ENCODE measurements at regions not wholly inside any gene's neighbourhood (a gene's known extent, or its start where the extent isn't known, plus 50 kb on each side); places are given as distances from the start of the nearest gene placed in this dataset.

- DNase-seq = no peak
Observed at GRCh38 chr1:238258510-238258909, 367.8 kb upstream of the ZP4 start.

DNA sequence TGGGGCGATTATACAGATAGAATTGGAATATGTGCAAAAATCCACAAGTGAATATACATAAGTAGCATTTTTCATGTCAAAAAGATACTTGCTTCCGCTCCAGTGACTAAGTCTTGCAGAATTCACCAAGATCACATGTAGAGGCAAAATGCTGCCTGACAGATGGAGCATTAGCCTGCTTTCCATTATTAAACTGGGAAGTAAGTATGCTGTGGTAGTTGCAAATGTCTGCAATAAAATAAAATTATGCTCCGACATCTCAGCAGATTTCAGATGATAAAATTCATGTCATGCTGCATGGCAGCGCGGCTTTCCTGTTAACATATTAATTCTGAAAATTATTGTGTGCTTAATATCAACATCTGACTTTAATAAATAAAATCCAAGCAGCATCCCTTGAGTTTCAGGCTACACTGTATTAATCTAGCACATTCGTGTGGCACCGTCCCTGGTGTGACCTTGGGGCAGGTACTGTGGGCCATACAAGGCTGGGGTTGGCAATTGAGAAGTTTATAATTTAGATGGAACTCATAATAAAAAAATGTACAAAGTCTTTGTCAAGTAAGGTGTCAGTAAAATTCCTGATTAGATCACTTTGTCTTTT is 366.4 kb upstream of the ZP4 start:
- no peak for DNase-seq

DNA sequence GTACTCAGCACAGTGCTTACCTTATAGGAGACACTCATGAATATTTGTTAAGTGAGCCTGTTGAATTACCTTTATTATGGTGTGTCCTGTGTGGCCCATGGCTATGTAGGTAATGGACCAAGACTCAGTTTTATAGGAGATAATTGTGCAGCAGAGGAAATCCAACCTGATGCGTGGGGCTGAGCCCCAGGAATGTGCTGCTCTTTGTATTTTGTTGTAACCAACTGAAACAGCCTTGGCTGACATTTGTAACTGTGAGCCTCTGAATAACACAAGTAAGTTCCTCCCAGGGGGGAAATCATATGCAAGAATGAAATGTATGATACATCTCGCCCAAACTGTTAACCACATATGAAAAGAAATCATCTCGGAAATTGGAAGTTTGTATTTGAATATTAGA is 364.2 kb upstream of the ZP4 start:
- no peak for DNase-seq

- no peak for DNase-seq
Observed at GRCh38 chr1:238252033-238252802, 361.5 kb upstream of the ZP4 start.

DNA sequence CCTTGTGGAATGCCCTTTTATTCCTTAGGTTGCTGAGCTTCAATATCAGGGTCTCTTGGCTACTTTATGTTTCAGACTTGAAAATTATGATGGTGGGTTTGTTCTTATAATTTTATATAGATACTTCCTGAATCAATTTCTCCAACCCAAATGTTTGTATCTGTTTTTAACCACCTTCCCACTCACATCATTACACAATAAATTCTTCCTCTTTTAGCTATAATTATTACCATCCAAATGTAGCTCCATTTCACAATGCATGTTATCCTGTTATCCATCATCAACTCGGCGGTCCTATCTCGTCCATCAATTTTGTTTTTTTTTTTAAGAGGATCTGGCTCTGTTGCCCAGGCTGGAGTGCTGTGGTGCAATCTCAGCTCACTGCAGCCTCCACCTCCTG is 357.6 kb upstream of the ZP4 start:
- DNase-seq = no peak

GRCh38 chr1:238242181-238242580 is 351.5 kb upstream of the ZP4 start:
- DNase-seq = no peak

GRCh38 chr1:238241607-238242006 is 350.9 kb upstream of the ZP4 start:
- DNase-seq = no peak

DNA sequence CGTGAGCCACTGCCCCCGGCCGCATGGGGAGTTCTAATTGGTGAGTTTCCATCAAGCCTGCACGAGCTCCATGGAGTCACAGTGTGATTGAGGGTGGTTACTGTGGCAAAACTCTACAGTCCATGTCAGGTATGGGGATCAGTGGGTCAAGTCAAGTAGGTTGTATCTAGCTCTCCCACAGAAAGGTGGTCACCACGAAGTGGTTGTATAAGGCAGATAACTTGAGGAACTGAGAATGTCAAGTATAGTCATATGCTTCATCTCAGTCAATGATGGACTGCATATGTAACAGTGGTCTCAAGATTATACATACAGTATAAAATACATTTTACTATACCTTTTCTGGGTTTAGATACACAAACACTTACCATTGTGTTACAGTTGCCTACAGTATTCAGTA is 348.6 kb upstream of the ZP4 start:
- DNase-seq = no peak

DNA sequence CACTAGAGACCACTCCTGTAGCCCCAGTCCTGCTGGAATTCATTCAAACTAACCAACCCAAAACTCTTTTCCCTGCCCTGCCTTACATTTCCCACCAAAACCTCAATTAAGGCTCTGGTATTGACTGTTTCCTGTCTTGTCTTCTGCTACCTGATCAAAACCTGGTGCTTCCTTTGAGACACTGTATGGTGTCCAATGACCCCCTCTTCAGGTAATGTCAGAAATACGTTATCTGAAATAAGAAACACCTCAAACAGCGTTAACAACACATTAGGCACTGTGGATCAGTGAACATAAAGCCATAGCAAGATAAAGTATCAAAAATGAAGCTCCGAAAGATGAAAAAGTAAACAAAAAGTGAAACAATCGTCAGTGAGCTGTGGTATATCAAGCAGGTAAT is 343.2 kb upstream of the ZP4 start:
- no peak for DNase-seq

DNA sequence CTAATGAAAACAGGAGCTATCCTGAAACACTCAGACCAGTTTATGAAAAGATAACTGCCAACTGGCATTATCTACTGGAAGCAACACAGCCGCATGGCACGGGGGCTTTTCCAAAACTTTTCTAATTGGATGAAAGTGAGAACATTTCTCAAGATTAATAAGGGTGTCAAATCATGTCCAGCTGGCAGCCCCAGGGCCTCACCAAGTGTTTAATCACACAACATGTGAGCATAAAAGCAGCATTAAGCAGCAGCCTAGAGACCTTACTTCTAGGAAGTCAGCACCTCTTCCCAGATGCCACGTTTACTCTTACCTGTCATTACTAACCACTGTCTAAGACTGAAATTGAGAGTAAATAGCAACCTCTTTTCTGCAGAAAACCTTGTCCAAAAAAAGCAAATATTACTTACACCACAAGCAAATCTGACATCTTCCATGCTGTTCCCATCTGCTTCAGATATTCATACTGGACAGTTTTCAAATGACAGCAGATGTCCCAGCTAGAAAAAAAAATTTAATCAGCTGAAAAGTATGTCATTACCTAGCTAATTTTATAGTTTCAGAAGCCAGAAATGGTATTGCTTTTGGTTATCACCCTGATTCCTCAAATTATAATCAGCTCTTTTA is 341.5 kb upstream of the ZP4 start:
- no peak for DNase-seq

DNA sequence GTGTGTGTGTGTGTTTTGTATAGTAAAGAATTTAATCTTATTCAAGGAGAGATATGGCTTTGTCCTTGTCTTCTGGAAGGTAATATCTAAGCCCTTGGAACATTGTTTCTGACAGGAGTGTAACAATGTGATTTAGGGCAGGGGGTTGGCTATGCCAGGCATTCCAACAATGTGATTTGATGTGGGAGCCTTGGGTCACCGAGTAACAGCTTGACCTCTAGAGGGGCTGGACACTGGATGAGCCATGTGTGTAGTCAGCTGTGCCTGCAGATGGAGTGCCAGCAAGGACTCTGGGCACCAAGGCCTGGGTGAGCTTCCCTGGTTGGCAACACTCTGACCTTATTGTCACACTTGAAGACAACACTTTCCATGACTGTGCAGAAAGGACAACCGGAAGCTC is 336.1 kb upstream of the ZP4 start:
- no peak for DNase-seq

GRCh38 chr1:238223076-238223640 is 332.4 kb upstream of the ZP4 start:
- DNase-seq = no peak

GRCh38 chr1:238221738-238222137 is 331.0 kb upstream of the ZP4 start:
- no peak for DNase-seq

GRCh38 chr1:238214449-238214848 is 323.7 kb upstream of the ZP4 start:
- DNase-seq = no peak

DNA sequence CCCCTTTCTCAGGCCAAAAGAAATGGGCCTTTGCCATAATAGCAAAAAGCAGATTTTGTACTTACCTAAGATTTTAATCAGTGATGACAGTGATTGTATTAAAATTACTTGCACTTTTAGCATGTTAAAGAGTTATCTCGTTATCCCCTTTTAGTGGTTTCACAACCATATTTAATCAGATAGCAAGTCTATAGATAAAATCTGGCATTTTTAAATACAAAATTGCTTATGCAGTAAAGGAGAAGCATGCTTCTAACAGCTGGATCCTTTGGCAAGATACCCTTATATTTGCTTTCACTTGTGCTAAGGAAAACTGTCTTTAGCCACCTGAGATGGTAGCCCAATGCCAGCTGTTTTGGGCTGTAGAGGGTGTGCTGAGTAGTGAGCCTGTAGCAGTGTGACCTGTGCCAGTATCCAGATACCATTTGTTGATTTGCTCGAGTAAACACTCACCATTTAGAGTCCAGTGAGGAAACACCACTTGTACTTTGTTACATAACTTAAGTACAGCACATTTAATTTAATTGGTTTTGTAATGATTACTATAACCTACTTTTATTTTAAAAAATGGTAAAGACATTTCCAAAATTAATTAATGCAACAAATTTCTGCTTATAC is 314.4 kb upstream of the ZP4 start:
- no peak for DNase-seq

DNA sequence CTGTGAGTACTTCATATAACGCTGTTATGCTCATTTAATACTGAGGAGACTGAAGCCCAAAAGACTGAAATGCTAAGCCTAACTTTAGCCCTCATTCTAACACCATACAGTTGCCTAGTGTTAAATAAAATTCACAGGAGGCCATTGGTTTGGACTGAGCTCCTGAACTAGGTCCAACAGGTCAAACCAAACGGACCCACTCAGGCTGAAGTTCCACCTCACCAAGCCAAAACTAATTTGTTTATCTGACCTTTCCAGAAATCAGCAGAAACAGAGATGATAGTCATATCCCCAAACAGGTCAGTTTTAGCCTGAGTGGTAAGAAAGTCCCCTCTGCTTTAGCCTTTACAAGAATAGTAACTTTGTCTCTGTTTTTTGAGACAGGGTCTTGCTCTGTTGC is 311.3 kb upstream of the ZP4 start:
- DNase-seq = no peak

DNA sequence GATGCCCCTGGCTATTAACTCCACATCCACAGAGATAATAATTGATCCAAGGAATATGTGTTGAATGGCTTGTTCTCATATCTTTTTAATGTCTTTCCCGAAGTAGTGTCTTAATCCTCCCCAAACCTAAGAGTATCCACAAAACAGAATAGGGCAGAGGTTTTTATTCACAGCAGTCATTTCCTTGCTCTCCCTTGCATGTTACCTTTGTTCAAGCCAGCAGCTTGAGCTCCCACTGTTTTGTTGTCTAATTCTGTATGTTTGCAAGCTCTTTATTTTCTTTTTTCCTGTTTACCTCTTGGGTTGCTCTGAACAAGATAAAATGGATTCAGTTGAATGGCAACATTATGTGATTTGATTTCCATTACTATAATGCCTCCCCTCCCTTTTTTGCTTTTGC is 308.6 kb upstream of the ZP4 start:
- no peak for DNase-seq

GRCh38 chr1:238196516-238196915 is 305.8 kb upstream of the ZP4 start:
- DNase-seq = no peak

DNA sequence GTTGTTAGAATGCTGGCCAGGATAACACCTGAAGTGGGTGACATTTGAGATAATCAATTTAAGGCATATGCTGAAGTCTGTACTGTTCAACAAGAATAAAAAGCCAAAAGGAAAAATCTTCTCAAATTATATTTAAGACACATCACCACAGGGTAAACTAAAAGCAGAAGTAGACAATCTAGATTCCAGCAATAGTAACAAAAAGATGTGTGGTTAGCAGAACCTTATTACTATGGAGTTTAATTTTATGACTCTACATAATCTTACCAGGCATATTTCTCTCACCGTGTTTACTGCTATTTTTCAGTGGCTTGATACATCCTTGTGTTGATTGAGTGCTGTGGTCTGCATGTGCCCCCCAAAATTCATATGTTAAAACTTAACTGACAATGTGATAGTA is 300.4 kb upstream of the ZP4 start:
- no peak for DNase-seq

GRCh38 chr1:238187575-238187949 is 296.8 kb upstream of the ZP4 start:
- DNase-seq = no peak

- no peak for DNase-seq
Observed at GRCh38 chr1:238186887-238187574, 296.3 kb upstream of the ZP4 start.

GRCh38 chr1:238177960-238178645 is 287.4 kb upstream of the ZP4 start:
- DNase-seq = peak; percentile 5
